ENCODE measurements at regions not wholly inside any gene's neighbourhood (a gene's known extent, or its start where the extent isn't known, plus 50 kb on each side); places are given as distances from the start of the nearest gene placed in this dataset.

DNA sequence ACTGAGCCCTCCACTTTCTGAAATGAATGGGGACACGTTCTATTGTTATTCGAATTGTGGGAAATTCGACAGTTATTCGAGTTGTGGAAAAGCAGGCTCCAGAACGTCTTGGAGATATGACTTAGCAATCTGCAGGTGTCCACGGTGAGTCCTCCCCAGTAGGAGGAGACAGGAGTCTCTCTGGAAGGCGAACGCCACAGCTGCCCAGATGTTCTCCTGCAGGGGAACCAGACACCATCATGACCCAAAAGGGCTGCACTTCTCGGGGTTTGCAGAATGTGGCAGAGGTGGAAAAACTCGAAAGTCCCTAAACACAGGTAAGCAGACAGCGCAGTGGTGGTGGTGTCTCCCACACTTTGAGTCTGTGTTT is 363.6 kb upstream of the SFSWAP start:
- TF ChIP-seq, protein P1, sequence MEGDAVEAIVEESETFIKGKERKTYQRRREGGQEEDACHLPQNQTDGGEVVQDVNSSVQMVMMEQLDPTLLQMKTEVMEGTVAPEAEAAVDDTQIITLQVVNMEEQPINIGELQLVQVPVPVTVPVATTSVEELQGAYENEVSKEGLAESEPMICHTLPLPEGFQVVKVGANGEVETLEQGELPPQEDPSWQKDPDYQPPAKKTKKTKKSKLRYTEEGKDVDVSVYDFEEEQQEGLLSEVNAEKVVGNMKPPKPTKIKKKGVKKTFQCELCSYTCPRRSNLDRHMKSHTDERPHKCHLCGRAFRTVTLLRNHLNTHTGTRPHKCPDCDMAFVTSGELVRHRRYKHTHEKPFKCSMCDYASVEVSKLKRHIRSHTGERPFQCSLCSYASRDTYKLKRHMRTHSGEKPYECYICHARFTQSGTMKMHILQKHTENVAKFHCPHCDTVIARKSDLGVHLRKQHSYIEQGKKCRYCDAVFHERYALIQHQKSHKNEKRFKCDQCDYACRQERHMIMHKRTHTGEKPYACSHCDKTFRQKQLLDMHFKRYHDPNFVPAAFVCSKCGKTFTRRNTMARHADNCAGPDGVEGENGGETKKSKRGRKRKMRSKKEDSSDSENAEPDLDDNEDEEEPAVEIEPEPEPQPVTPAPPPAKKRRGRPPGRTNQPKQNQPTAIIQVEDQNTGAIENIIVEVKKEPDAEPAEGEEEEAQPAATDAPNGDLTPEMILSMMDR (IDR thresholded peaks at IDR 0.05) = no peak
- no peak for TF ChIP-seq POLR2A (IDR thresholded peaks at IDR 0.05)

Measured in esophagus squamous epithelium (tissue), 4 donors.